Keratinocyte (primary cell): ENCODE measurements at regions not wholly inside any gene's neighbourhood (a gene's known extent, or its start where the extent isn't known, plus 50 kb on each side); places are given as distances from the start of the nearest gene placed in this dataset.

ENCODE experiments used
- DNase-seq: peaks from one replicate; pipeline ENCODE4 v3.0.0-alpha.2; 2011; ENCODE audit warnings: low read depth, missing footprints, low spot score
- FAIRE-seq: peaks from 2 replicates; lab custom pipeline; 2011; peaks lifted over from hg19 to GRCh38; lab: Jason Lieb, UNC
- H2AFZ ChIP-seq: 2 replicates; pipeline ENCODE4 v1.6.0; 2012; ENCODE audit warnings: low read length, control low read depth, inconsistent platforms; ENCODE audit not compliant: control insufficient read depth
- H3K27ac ChIP-seq: 2 replicates; pipeline ENCODE4 v1.5.1; 2011; ENCODE audit warnings: low read length; ENCODE audit not compliant: control insufficient read depth, insufficient read depth
- H3K27me3 ChIP-seq: 3 replicates; pipeline ENCODE4 v1.6.0; 2011; ENCODE audit warnings: low read length; ENCODE audit not compliant: control insufficient read depth, insufficient read depth; ENCODE audit errors: extremely low read depth
- H3K36me3 ChIP-seq, 2 experiments: 2 replicates in 1 of 2; 3 replicates in 1 of 2; pipeline ENCODE4 v1.5.1; 2011; ENCODE audit warnings: low read length in 2 of 2, mild to moderate bottlenecking in 1 of 2; ENCODE audit not compliant: control insufficient read depth in 2 of 2, insufficient read depth in 2 of 2; ENCODE audit errors: extremely low read depth in 1 of 2
- H3K4me1 ChIP-seq: 3 replicates; pipeline ENCODE4 v1.5.1; 2011; ENCODE audit warnings: low read length; ENCODE audit not compliant: control insufficient read depth, insufficient read depth; ENCODE audit errors: extremely low read depth
- H3K4me2 ChIP-seq: 3 replicates; pipeline ENCODE4 v1.6.0; 2011; ENCODE audit warnings: low read depth, low read length; ENCODE audit not compliant: control insufficient read depth, insufficient read depth; ENCODE audit errors: extremely low read depth
- H3K4me3 ChIP-seq, 3 experiments: fragments of 200-600 bp in 1 of 3; sonication (generic) in 1 of 3; 2 replicates in 2 of 3; 3 replicates in 1 of 3; pipeline ENCODE4 v1.5.1; 2011 to 2016; ENCODE audit warnings: low read length in 3 of 3, mild to moderate bottlenecking in 3 of 3, control low read depth in 2 of 3, inconsistent platforms in 1 of 3, low read depth in 1 of 3, mixed read lengths in 1 of 3, mixed run types in 1 of 3, moderate library complexity in 1 of 3; ENCODE audit not compliant: control insufficient read depth in 2 of 3, insufficient read depth in 2 of 3; ENCODE audit errors: extremely low read depth in 1 of 3
- H3K79me2 ChIP-seq: 2 replicates; pipeline ENCODE4 v1.6.0; 2012; ENCODE audit warnings: low read length; ENCODE audit not compliant: control insufficient read depth, insufficient read depth
- H3K9ac ChIP-seq: 3 replicates; pipeline ENCODE4 v1.6.0; 2011; ENCODE audit warnings: low read length; ENCODE audit not compliant: control insufficient read depth, insufficient read depth; ENCODE audit errors: extremely low read depth
- H3K9me1 ChIP-seq: 3 replicates; pipeline ENCODE4 v1.6.0; 2011; ENCODE audit warnings: low read length; ENCODE audit not compliant: control insufficient read depth, insufficient read depth; ENCODE audit errors: extremely low read depth
- H3K9me3 ChIP-seq: 2 replicates; pipeline ENCODE4 v1.5.1; 2012; ENCODE audit warnings: low read depth, low read length; ENCODE audit not compliant: control insufficient read depth
- H4K20me1 ChIP-seq: 3 replicates; pipeline ENCODE4 v1.6.0; 2011; ENCODE audit warnings: low read length; ENCODE audit not compliant: control insufficient read depth, insufficient read depth; ENCODE audit errors: extremely low read depth
- CTCF ChIP-seq, 3 experiments: IDR thresholded peaks in 1 of 3; conservative IDR thresholded peaks in 1 of 3; optimal IDR thresholded peaks in 1 of 3; 2 replicates in 2 of 3; 3 replicates in 1 of 3; pipeline versions ENCODE3 to v1.5.1; 2011; ENCODE audit warnings: low read length in 3 of 3, mild to moderate bottlenecking in 3 of 3, moderate library complexity in 2 of 3, control low read depth in 1 of 3, inconsistent platforms in 1 of 3; ENCODE audit not compliant: insufficient read depth in 2 of 3; ENCODE audit errors: extremely low read depth in 1 of 3
- EZH2 ChIP-seq: IDR thresholded peaks from one replicate; pipeline ENCODE4 v1.6.1; 2012; ENCODE audit warnings: inconsistent platforms, mild to moderate bottlenecking, low read length, moderate library complexity
- dilution Hi-C: fragments of 300-500 bp; cut with MboI; formaldehyde crosslinking; loops from one replicate; pipeline ENCODE4 v1.7.0; 2020; ENCODE audit warnings: low sequenced_read_pairs; ENCODE audit not compliant: extremely low pct_ligation_motif_present

- DNase-seq (no peak), FAIRE-seq (no peak)
- peaks cover 2% of the 10 kb centered on the region for H3K9me3 ChIP-seq
- no peak overlapping the region for H3K4me3 ChIP-seq
- TF ChIP-seq EZH2 = no peak
- no peak for TF ChIP-seq CTCF (optimal IDR thresholded peaks at IDR 0.05 in 1 of 3, IDR thresholded peaks at IDR 0.05 in 1 of 3, conservative IDR thresholded peaks at IDR 0.05 in 1 of 3; ENCODE audit: extremely low read depth in 1 of 3, insufficient read depth in 2 of 3, low read length in 3 of 3)
- dilution Hi-C loops = no loop called here
- no peak overlapping the region for H3K4me2 ChIP-seq
- H3K4me1 ChIP-seq = no peaks in the 10 kb centered on the region
- no peak overlapping the region for H3K27ac ChIP-seq
- no peaks in the 10 kb centered on the region for H3K9me1 ChIP-seq
- H4K20me1 ChIP-seq = no peaks in the 10 kb centered on the region
- H3K27me3 ChIP-seq = no peaks in the 10 kb centered on the region
- no peaks in the 10 kb centered on the region for H3K79me2 ChIP-seq
- no peak overlapping the region for H3K9ac ChIP-seq
- no peak overlapping the region for H2AFZ ChIP-seq
- H3K36me3 ChIP-seq = no peaks in the 10 kb centered on the region
Measured at GRCh38 chr13:65470781-65471180, 1759.4 kb downstream of the PCDH9 start.

DNA sequence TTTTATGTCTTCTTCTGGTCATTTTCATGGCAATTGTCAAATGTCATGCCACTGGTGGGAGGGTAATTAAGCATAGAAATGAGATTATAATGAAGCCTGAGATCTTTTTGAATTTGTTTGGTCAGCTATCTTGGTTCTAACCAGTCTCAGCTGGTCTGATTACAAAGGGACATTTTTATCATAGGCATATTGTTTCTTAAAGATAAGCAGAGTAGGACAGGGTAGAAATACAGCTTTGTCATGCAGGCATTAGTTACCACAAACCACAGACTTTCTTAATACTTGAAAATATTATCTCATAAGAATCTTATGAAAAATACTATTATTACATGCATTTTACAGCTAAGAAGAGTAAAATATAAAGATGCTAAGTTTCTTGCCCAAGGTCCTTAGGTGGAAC lies 1761.5 kb downstream of the PCDH9 start:
- Histone ChIP-seq H3K9me3 (no peaks in the 10 kb centered on the region), H4K20me1 (no peaks in the 10 kb centered on the region), H2AFZ (no peak overlapping the region), H3K79me2 (no peaks in the 10 kb centered on the region), H3K36me3 (no peaks in the 10 kb centered on the region), H3K4me2 (no peak overlapping the region), H3K27ac (no peak overlapping the region), H3K27me3 (no peaks in the 10 kb centered on the region), H3K9me1 (no peaks in the 10 kb centered on the region), H3K9ac (no peak overlapping the region), H3K4me1 (no peaks in the 10 kb centered on the region), H3K4me3 (no peak overlapping the region)
- FAIRE-seq (no peak), DNase-seq (no peak)
- dilution Hi-C loops = no loop called here
- TF ChIP-seq CTCF (optimal IDR thresholded peaks at IDR 0.05 in 1 of 3, IDR thresholded peaks at IDR 0.05 in 1 of 3, conservative IDR thresholded peaks at IDR 0.05 in 1 of 3; ENCODE audit: extremely low read depth in 1 of 3, insufficient read depth in 2 of 3, low read length in 3 of 3) (no peak), EZH2 (no peak)
